ENCODE measurements at regions not wholly inside any gene's neighbourhood (a gene's known extent, or its start where the extent isn't known, plus 50 kb on each side); places are given as distances from the start of the nearest gene placed in this dataset.

- no peak for TF ChIP-seq ZNF687 (CRISPR knock-in tag; IDR thresholded peaks at IDR 0.05)
- TF ChIP-seq NFATC3 (CRISPR knock-in tag; IDR thresholded peaks at IDR 0.05), result no peak
- no peak for TF ChIP-seq MYC (CRISPR knock-in tag; IDR thresholded peaks at IDR 0.05; ENCODE audit: borderline replicate concordance)
- no peak for TF ChIP-seq GATAD1 (CRISPR knock-in tag; IDR thresholded peaks at IDR 0.05)
- no peak for TF ChIP-seq GATAD2A (CRISPR knock-in tag; IDR thresholded peaks at IDR 0.05)
- no peak for TF ChIP-seq EP300 (IDR thresholded peaks at IDR 0.05; ENCODE audit: low read depth in 2 of 2, low read length in 2 of 2)
- TF ChIP-seq EP300 (CRISPR knock-in tag; IDR thresholded peaks at IDR 0.05; ENCODE audit: borderline replicate concordance), result no peak
- TF ChIP-seq NCOR1 (IDR thresholded peaks at IDR 0.05; ENCODE audit: borderline replicate concordance, low read length), result no peak
- TF ChIP-seq FOXO1 (CRISPR knock-in tag; IDR thresholded peaks at IDR 0.05), result no peak
- TF ChIP-seq SIN3A (IDR thresholded peaks at IDR 0.05; ENCODE audit: borderline replicate concordance, low read depth, low read length), result no peak
- TF ChIP-seq, protein P1, sequence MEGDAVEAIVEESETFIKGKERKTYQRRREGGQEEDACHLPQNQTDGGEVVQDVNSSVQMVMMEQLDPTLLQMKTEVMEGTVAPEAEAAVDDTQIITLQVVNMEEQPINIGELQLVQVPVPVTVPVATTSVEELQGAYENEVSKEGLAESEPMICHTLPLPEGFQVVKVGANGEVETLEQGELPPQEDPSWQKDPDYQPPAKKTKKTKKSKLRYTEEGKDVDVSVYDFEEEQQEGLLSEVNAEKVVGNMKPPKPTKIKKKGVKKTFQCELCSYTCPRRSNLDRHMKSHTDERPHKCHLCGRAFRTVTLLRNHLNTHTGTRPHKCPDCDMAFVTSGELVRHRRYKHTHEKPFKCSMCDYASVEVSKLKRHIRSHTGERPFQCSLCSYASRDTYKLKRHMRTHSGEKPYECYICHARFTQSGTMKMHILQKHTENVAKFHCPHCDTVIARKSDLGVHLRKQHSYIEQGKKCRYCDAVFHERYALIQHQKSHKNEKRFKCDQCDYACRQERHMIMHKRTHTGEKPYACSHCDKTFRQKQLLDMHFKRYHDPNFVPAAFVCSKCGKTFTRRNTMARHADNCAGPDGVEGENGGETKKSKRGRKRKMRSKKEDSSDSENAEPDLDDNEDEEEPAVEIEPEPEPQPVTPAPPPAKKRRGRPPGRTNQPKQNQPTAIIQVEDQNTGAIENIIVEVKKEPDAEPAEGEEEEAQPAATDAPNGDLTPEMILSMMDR (CRISPR knock-in tag; IDR thresholded peaks at IDR 0.05), result no peak
- TF ChIP-seq DNMT1 (CRISPR knock-in tag; IDR thresholded peaks at IDR 0.05), result no peak
- TF ChIP-seq SMAD1 (CRISPR knock-in tag; IDR thresholded peaks at IDR 0.05; ENCODE audit: borderline replicate concordance, low read depth), result no peak
Measured at GRCh38 chr1:110749960-110750359, 75.2 kb upstream of the KCNA3 start.
